GM19455 (cell line): ENCODE measurements at regions not wholly inside any gene's neighbourhood (a gene's known extent, or its start where the extent isn't known, plus 50 kb on each side); places are given as distances from the start of the nearest gene placed in this dataset.

Experiments used
- ATAC-seq: cut with Tn5 transposase; IDR thresholded peaks from one replicate; pipeline ENCODE4 v1.9.1; 2021; ENCODE audit not compliant: unreplicated experiment

DNA sequence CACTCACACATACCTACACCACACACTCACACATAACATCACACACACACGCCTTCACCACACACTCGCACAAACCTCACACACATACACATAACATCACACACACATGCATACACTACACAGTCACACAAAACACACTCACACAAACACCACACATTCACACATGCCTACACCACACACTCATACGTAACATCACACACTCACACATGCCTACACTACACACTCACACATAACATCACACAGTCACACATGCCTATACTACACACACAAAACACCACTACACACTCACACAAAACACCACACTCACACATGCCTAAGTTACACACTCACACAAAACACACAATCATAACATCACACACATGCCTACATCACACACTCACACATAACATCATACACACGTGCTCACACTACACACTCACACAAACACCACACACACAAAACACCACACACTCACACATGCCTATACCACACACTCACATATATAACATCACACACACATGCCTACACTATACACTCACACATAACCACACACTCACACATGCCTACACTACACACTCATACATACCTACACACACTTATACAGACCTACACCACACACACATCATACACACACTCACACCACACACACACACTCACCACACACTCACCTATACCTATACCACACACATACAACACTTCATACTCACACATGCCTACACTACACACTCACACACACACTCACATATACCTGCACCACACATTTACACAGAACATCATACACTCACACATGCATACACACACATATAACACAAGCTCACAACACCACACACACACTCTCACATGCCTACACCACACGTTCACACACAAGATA, 383.5 kb downstream of the C6orf118 start:
- no peak for ATAC-seq

DNA sequence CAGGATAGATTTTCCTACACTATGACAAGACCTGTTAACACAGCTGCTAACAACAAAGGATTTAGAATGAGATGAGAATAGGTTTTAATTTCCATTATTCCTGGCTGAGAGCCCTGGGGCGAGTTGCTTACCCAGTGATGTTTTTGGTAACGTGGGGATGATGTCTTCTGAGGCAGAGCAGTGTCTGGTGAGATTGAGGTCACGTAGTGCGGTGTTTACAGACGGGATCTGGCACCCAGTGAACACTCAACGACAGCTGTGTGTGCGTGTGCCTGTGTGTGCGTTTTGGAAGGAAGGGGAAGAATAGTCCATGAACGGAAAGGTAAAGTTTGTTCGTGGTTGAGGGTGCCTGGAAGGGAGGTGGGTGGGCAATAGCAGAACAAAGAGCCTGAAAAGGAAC, 384.7 kb downstream of the C6orf118 start:
- no peak for ATAC-seq

DNA sequence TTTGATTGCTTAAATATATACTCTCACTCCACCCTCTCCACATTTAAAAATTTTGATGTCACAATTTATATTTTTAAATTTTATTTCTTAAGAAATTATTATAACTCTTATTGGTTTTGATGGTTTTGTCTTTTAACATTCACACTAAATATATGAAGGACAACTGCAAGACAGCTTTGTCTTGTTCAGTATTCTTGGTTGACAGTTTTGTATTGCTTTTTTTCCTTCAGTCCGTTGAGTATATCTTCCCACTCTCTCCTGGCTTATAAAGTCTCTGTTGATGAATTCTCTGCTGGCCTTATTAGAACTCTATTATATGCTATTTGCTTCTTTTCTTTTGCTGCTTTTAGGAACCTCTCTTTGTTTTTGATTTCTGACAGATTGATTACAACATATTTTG, 392.2 kb downstream of the C6orf118 start:
- ATAC-seq: no peak

DNA sequence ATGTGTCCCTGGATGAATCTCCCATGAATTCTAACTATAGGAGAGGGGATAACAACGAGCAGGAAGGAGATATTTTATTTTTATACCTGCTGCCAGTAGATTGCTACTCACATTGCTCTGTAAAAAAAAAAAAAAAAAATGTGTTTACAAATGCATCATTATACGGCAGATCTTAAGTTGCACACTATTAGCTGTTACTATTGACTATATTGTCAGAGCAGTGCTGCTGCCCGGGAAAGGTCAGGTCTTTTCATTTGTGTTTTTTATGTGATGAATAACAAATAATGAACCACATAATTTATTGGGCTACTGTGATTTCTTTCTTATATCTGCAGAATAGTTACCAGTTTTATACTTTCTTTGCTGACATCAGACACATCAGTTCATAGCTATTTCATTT, 393.3 kb downstream of the C6orf118 start:
- no peak for ATAC-seq

DNA sequence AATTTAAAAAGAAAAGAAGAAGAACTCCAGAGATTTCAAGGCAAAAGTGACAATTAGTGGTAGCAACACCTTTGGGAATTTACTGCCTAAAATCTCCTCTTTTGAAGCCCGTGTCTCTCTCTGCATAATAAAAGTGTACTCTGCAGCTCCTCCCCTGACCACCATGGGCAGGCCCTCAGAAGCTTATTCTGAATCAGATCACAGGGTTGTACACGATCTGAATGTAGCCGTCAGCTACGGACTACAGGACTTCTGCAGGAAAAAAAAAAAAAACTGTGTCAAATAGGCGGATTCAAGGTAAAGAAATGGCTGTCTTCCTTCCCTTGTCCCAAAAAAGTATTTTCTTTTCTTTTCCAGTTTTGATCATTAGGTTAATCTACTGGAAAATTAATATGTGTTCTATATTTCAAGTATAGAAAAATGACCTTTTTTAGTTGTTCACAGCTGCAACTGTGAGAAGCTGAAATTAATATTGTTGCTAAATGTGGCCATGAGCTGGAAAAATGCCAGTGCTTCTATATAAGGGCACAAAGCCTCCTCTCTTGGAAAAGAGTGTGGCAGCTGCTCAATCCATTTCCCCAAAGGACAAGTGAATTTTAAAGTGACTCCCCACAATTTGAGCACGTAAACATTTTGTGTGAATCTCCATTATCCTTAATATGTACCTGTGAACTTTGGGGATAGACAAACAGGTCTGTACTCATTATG, 397.4 kb downstream of the C6orf118 start:
- no peak for ATAC-seq

DNA sequence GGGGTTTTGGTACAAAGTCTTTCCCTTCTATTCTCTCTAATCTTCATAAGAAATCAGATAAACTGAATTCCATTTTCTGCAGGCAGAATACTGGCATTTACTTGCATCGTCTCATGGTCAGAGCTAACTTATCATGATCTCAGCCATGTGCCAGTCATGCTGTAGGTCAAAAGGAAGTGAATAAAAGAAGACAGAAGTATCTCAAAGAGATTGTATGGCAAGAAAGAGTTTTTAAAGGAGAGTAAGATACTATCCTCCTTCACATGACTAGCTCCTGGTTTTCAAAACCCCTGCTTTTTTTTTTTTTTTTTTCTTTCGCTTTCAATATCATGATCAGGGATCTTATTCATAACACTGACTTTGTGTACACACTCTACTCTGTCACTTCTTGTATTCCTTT, 398.3 kb downstream of the C6orf118 start:
- ATAC-seq: no peak

DNA sequence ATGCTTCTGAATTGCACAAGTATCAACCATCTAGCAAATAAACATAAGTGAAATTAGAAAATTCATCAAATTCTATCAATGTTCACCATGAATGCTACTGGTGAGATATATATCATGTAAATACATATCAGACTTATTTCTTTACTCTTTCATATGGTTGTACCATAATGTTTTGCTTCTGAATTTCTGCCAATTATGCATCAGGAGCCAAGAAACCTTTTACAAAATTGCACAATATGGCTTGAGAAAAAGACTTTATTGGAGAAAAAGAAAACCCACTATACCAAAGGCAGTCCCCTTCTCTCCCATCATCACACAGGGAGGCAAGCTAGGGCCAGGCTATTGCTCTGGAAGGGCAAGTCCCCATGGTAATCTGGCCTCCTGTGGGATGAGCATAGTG, 402.6 kb downstream of the C6orf118 start:
- no peak for ATAC-seq

DNA sequence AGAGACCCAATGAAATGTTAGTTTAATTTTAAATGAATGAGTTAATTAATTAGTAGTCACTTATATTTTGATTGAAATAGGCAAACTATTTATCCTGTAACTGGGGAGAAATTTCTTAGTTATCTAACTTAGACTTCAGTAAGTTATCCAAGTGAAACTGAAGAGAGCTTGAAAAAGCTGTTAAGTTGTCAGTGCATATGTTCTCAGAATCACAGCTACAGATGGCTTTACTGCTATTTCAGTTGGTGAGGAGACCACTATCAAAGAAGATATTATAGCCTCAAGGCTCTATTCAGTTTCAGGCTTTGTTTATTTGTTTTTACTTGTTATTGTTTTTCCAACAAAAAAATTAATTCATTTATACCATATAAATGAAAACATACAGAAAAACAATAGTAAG, 404.1 kb downstream of the C6orf118 start:
- no peak for ATAC-seq

DNA sequence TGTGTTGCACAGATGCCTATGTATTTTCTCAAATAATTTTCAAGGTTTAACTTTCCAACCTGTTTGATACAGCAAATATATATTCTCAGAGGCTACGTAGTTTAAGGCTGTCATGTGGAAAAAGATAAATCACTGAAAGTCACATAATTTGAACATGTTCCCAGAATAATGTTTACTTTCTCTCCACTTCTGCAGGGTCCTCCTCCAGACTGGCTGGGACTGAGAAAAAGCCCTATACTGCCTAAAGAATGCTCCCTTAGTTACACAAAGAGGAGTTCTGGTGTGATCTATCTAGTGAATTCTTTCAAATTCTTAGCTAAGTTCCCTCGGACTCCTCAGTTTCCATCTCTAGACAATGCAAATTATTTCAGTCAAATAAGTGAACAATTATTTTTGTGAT, 411.0 kb downstream of the C6orf118 start:
- ATAC-seq: no peak

DNA sequence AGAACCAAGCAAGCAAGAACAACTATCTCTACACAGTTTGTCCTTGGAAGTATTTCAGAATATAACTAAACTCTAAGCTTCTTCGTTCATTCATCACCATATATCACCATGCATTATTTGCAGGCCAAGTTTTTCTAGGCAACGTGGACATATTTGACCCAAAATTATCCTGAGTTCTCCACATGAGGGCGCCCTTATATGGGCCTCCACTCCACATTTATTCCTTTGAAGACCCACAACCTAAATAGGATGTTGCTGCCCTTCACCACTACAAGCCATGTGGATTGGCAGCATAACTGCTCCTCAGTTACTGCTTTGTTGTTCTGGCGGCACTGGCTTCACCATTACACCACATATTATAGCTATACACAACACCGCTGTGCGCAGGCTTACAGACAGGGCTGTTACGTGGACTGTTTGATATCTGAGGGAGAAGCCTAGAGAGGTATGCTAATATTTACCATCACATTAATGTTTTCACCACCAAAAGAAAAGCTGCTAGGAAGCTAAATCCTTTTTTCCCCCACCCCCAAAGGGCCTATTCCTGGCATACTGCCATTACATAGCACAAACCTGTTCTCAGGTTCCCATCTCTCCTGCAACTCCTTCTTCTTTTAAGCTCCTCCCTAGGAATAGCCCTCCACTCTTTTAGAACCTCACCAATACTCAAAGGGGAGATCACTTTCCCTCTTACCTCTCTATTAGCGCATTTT, 411.7 kb downstream of the C6orf118 start:
- ATAC-seq: no peak

DNA sequence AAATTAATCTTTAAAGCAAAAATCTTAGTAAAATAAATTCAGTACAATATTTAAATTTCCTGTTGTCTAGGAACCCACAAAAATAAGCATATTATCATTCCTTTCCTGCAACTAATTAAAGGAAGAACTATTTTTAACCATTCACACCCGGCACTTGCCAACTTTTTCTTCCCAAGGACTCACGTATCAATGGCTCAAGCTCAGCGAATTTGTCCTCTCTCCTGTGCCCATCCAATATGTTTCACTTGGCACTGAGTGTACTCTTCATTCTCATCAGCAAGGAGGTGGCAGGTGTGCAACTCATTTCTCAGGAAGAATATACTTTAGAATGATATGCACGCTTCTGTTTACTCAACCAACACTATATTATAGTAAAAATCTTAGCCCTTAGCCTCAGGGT, 419.4 kb downstream of the C6orf118 start:
- ATAC-seq: no peak

DNA sequence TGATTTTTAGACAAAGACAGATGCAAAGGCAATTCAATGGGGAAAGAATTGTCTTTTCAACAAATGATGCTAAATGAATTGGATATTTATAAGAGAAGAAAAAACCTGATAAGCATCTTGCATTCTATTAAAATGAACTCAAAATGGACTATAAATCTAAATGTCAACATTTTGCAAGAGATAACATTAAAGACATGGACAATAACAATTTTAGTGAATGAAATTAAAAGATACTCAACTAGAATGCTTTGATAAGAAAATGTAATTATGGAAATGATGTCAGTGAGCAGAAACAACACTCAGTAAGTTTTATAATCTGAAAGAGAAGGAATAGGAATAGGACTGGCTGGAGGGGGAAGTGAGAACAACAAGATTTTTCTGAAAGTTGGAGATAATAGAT, 421.7 kb downstream of the C6orf118 start:
- ATAC-seq: no peak

DNA sequence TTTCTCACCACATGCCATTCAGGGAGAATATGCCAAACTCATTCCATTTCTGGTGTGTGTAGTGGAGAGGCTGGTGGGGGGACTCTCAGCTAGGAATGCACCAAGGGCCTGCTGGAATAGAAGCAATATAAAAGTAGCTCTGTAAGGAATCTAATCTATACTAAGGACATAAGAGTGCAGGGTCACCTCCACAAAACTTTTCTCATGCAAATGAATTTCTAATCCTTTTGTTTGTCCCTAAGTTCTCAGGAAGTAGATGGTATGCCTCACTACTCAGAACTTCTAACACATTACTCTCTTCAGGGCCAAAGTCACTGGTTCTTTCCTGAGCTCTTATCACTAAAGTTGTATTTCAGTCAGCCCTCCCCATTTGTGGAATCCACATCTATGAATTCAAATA, 427.2 kb downstream of the C6orf118 start:
- ATAC-seq: no peak

DNA sequence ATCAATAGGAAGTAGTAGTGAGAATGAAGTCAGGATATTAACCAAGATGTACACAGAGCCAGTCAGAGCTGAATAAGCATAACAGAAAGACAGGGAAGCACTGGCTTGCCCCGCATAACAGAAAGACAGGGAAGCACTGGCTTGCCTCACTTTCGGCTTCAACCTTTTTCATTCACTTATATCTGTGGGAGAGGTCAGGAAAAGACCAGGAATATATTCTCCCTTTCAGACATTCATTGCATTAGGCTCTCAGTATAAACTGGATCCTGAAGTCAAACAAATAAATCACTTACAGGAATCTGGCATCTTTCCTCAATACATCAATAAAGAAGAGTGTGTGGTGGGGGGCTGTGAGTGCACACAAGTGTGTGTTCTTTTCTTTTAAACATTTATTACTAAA, 437.6 kb downstream of the C6orf118 start:
- no peak for ATAC-seq

DNA sequence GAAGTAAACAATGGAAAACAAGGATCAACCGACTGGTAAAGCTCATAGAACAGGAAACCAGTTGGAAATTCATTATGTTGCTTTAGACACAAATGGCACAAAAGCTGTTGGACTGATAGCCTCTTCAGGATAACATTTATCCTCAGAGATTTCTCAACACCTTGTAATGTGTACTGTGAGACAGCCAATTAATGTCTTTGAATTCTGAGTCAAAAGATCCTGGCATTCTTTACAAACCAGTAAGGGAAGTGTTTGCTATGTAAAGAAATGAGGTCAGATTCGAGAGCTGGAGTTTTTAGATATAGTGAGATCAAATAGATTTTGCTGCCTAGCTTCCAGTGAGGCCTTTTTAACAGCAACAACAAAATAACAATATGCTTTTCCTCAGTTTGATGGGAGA, 439.2 kb downstream of the C6orf118 start:
- ATAC-seq: no peak

DNA sequence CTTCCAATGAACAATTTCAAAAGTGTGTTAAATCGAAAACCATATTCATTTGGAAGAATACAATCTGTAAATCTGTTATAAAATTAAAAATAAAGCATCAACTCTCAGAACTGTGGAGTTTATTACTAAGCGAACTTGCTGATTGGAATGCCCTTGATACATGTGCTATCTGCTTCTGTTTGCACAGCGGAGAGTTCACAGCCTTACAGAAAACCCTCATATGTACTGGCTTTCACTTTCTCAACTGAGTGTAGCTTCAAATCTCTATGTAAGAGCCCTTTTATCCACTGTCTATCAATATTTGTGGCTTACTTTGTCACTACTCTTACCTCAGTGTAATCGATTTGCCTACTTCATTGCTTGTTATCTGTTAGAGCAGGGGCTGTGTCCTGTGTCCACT, 447.4 kb downstream of the C6orf118 start:
- ATAC-seq: no peak

DNA sequence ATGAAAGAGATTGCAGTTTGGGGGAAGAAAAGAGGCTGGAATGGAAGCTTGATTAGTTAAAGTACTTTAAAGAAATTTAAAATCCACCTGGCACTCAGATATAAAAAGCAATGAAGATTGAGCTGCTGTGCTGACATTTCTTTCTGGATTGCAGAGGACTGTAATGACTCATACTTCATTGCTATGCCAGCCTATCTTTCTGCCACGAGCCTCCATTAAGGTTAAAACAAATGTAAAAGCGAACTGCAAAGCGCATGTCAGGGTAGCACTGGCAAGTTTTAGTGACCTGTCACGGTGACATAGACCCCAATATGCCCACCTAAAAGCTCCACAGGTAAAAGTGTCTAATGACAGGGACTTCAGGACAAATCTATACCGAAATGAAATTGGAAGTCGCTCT, 449.6 kb downstream of the C6orf118 start:
- ATAC-seq: no peak

DNA sequence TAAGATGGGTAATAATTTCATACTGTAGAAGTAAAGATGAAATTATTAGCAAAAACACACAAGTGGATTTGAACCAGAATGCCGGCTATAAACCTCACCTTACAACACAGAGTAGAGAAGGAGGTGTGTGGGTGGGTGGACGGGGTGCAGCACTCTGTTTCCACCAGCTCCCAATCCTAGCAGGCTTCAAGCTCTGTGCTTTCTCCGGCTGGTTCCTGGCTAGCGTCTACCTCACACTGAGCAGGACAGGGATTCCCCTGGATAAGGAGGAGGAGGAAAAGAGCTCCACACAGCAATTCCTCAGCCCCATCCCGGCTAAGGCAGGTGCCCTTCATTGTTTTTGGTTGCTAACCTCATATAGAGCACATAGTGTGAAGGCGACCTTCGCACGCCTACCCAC, 453.3 kb downstream of the C6orf118 start:
- ATAC-seq: no peak

DNA sequence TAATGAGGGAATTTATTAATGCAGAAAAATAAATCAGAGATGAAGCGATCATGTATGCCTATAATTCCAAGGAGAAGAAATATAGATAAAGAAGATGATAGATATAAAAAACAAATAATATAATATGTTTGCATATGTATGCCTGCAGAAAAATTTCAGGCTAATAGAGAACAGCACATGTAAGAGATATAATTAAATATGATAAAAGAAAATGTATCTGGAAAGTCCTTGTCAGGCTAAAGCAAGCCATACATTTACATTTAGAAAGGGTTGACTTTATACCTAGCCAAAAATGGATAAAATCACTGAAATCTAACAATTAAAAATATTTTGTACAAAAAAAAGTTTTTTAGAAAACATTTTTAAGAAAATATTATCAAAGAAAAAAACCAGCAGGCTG, 454.1 kb downstream of the C6orf118 start:
- ATAC-seq: no peak

DNA sequence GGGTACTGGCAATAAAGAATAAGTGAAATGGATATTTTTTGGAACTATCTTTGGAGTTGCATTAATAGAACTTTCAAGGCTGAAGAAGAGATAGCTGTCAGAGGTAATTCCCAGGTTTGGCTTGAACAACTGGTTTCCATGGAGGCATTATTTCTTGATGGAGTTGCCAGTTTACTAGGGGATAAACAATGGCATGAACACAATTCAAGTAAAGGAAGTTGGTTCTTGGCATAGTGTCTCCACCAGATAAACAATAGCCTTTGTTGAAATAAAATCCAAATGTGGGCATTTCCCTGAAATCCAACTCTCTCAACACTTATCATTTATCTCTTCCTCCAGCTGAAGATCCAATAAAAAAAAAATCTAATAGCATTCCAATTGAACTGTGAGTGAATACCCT, 454.9 kb downstream of the C6orf118 start:
- ATAC-seq: no peak

DNA sequence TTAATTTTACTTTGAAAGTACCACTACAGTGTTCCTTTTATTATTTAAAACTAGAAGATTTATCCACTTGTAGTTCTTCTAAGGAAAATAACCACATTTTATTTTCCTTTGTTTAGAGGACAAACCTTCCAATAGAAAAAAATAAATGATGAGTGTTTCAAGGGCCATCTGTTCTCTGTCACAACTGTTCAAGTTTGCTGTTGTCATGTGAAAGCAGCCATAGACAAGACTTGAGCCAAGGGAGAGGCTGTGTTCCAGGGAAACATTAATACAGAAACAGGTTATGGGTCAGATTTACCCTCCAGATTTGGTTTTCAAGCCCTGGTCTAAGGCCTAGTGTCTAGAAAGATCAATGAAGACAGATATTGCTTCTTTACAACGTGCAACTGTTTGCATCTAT, 463.6 kb downstream of the C6orf118 start:
- ATAC-seq: no peak

DNA sequence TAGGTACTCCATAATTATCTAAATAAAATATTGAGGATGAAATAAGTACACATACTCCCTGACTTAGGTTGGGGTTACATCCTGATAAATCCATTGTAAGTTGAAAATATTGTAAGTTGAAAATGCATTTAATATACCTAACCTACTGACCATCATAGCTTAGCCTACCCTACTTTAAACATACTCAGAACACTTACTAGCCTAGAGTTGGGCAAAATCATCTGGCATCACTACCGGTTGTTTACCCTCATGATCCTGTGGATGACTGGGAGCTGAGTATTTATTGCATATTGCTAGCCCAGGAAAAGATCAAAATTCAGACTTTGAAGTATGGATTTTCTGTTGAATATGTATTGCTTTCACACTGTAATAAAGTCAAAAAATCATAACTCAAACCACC, 467.3 kb downstream of the C6orf118 start:
- no peak for ATAC-seq
